ENCODE measurements at regions not wholly inside any gene's neighbourhood (a gene's known extent, or its start where the extent isn't known, plus 50 kb on each side); places are given as distances from the start of the nearest gene placed in this dataset.
"Not testable (repeated sequence)": the region's sequence is repeated elsewhere in the genome, so short reads cannot be mapped to it uniquely, and the experiment has no call there.

DNA sequence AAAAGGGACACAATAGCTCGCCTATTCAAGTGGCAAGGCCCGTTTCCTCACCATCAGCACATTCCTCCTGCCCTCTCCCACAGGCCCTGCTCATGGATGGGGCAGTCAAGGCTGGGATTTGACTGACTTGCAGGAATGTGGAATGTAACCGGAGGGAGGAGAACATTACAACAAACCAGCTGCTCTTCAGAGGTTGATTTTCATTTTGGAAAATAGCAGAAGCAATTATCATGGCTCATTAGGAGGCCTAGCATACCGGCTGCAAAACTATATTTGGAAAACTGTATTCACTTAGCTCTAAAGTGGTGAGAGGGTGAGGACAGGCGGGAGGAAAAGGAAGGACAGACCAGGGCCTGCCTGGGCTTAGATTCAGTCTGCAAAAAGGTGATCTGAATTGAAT lies 283.7 kb downstream of the CD83 start:
- DNase-seq, result no peak

GRCh38 chr6:14406614-14407331 lies 289.2 kb downstream of the CD83 start:
- DNase-seq, result no peak

- no peak for DNase-seq
Observed at GRCh38 chr6:14408446-14408845, 290.9 kb downstream of the CD83 start.

DNA sequence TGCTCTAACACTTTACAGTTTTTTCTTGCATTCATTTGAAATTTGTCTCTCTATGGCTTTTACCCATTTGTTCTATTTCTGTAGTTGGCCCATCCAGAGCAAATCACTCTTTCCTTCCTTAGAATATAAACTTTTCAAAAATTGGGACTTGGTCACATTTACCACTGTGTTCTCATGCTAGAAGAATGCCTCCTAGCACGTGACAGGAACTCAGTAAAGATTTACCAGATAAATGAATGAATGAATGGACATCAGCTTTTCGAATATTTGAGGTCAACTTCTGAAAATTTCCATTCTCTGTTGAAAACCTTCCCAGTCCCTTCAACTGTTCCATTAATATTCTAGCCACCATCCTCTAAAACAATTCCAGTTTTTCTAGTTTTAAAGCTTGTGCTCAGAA lies 294.5 kb downstream of the CD83 start:
- no peak for DNase-seq

GRCh38 chr6:14415452-14415851 lies 297.9 kb downstream of the CD83 start:
- DNase-seq, result no peak

GRCh38 chr6:14417377-14417776 lies 299.8 kb downstream of the CD83 start:
- no peak for DNase-seq

DNA sequence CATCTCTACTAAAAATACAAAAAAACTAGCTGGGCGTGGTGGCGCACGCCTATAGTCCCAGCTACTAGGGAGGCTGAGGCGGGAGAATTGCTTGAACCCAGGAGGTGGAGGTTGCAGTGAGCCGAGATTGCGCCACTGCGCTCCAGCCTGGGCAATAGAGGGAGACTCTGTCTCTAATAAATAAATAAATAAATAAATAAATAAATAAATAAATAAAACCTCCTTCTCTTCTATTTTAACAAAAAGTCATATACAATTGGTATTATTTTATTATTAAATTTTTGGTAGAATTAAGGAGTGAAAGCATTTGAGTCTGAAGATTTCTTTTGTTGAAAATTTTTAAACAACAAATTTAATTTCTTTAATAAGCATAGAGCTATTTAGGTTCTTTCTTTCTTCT lies 301.7 kb downstream of the CD83 start:
- not testable (repeated sequence) for DNase-seq

DNA sequence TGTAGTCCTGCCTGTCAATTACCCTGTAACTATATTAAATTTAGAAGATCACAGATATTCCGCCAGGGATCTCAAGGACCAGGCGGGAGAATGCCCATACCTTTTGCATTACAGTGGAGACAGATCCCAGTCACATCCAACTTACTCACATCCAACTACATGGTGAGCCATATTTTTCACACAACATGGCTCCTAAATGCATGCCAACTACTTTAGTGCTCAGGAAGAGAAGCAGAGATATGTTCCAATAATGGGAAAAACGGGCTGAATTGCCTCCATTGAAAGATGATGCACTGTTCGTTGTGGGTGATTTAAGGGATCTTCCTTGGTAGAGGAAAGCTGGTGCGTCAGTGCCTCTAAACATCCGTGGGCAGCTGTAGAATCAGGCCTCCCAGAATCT lies 304.5 kb downstream of the CD83 start:
- DNase-seq, result no peak

- no peak for DNase-seq
Observed at GRCh38 chr6:14422917-14423316, 305.3 kb downstream of the CD83 start.

- DNase-seq, result no peak
Observed at GRCh38 chr6:14423330-14423729, 305.8 kb downstream of the CD83 start.

DNA sequence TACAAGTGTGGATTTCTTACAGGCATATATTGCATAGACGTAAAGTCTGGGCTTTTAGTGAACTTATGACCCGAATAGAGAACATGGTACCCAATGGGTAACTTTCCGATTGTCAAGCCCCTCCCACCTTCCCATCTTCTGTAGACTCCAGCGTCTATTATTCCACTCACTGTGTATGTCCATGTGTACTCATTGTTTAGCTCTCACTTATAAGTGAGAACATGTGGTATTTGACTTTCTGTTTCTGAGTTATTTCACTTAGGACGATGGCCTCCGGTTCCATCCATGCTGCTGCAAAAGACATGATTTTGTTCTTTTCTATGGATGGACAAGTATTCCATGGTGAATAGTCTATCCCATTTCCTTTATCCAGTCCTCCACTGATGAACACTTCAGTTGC lies 306.4 kb downstream of the CD83 start:
- DNase-seq, result no peak

- DNase-seq, result no peak
Observed at GRCh38 chr6:14425805-14426204, 308.2 kb downstream of the CD83 start.

- DNase-seq, result no peak
Observed at GRCh38 chr6:14426281-14426680, 308.7 kb downstream of the CD83 start.

DNA sequence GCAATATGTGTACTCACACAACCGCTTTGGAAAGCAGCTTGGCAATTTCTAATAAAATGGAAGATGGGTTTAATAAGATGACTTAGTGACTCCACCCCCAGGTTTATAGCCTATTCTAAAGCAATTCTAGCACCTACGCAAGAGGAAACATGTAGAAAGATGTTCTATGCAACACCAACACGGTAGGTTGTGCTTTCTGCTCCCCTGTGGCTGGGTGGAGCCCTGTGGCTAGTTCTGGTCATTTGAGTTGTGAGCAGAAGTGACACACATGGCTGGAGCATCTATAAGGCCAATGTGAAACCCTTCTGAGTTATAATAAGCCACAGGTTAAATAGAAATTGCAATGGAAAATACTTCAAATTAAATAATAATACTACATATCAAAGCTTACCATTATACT lies 310.7 kb downstream of the CD83 start:
- no peak for DNase-seq

- DNase-seq, result no peak
Observed at GRCh38 chr6:14429396-14429795, 311.8 kb downstream of the CD83 start.

GRCh38 chr6:14430218-14430617 lies 312.6 kb downstream of the CD83 start:
- no peak for DNase-seq

DNA sequence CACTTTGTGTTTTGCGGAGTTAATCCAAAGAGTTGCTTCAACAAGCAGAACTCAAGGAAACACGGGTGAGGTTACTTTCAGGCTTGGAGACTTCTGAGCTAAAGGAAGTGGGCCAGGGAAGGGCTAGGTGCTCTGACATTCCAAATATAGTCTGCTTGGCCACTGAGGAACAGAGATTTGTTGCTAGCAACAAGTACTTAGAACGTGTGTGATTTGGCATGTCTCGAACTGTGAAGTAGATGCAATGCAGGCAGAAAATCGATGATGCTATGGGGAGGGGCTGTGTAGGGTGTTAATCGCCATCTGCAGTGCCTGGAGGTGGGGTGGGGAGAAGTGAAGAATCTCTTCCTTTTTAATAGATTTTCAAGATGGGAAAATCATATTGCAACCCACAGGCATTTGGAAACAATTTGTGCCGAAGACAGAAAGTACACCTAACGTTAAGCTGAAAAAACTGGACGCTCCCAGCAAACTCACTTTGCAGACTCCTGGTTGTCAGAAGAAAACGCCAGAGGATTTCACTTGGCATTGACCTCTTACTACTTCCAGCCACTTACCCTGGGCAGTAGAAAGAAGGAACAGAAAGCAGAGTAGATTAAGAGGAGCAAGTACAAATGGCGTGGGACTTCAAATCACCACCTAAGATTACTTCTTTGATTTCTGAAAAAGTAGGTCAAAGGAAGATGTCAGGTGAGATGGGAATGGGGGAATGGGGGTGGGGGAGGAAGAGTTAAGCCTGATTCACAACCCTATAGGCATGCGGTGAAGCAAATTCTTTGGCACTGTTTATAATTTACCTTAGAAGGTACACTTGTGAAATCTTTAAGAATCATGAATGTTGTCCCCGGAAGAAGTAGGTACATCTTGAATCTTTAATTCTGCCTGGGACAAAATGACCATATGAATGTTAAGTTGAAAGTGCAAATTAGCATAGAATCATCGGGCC lies 314.1 kb downstream of the CD83 start:
- DNase-seq, result no peak

- no peak for DNase-seq
Observed at GRCh38 chr6:14434916-14435690, 317.5 kb downstream of the CD83 start.

- DNase-seq, result no peak
Observed at GRCh38 chr6:14436592-14437132, 319.1 kb downstream of the CD83 start.

GRCh38 chr6:14439419-14439818 lies 321.8 kb downstream of the CD83 start:
- DNase-seq, result no peak

GRCh38 chr6:14440215-14440910 lies 322.8 kb downstream of the CD83 start:
- DNase-seq, result no peak

All from amniotic stem cell (primary cell).